Ovary (tissue), 3 donors: ENCODE measurements at regions not wholly inside any gene's neighbourhood (a gene's known extent, or its start where the extent isn't known, plus 50 kb on each side); places are given as distances from the start of the nearest gene placed in this dataset.

ENCODE experiments used
- CTCF ChIP-seq, 3 donors: fragments of 450-650 bp in 2 of 3; fragments of 200-600 bp in 1 of 3; IDR thresholded peaks; one replicate each; pipeline versions ENCODE4 v1.5.1 to v1.8.0; 2016 to 2022; ENCODE audit warnings: antibody characterized with exemption in 3 of 3, mild to moderate bottlenecking in 1 of 3
- EP300 ChIP-seq: sonication (generic); formaldehyde crosslinking; IDR thresholded peaks from one replicate; pipeline ENCODE4 v1.6.1; 2017; ENCODE audit warnings: antibody characterized with exemption
- POLR2A ChIP-seq: fragments of 450-650 bp; IDR thresholded peaks from one replicate; pipeline ENCODE4 v1.6.1; 2017; ENCODE audit warnings: antibody characterized with exemption, mild to moderate bottlenecking, moderate library complexity
- donor health status: DM: no; HTN: no; CAD: no.

- TF ChIP-seq CTCF (IDR thresholded peaks at IDR 0.05) (no peak), POLR2A (no peak), EP300 (no peak)
These were observed 333.5 kb upstream of the MAN1A1 start for GRCh38 chr6:119683031-119683430.
